HG02973 (cell line): ENCODE measurements at regions not wholly inside any gene's neighbourhood (a gene's known extent, or its start where the extent isn't known, plus 50 kb on each side); places are given as distances from the start of the nearest gene placed in this dataset.

Experiments used
- ATAC-seq: cut with Tn5 transposase; IDR thresholded peaks from one replicate; pipeline ENCODE4 v1.9.1; 2021; ENCODE audit warnings: moderate library complexity; ENCODE audit not compliant: unreplicated experiment

- no peak for ATAC-seq
Measured at GRCh38 chr6:12379181-12379580, 89.0 kb downstream of the EDN1 start.

GRCh38 chr6:12381587-12381986 is 91.4 kb downstream of the EDN1 start:
- ATAC-seq: no peak

GRCh38 chr6:12383448-12383847 is 93.3 kb downstream of the EDN1 start:
- ATAC-seq: no peak

- ATAC-seq: no peak
Measured at GRCh38 chr6:12384357-12384912, 94.3 kb downstream of the EDN1 start.

- no peak for ATAC-seq
Measured at GRCh38 chr6:12385316-12385715, 95.2 kb downstream of the EDN1 start.

- ATAC-seq: no peak
Measured at GRCh38 chr6:12386816-12387215, 96.7 kb downstream of the EDN1 start.

- ATAC-seq: no peak
Measured at GRCh38 chr6:12391472-12391871, 101.3 kb downstream of the EDN1 start.

- no peak for ATAC-seq
Measured at GRCh38 chr6:12392490-12392889, 102.3 kb downstream of the EDN1 start.

GRCh38 chr6:12393100-12393499 is 102.9 kb downstream of the EDN1 start:
- ATAC-seq: no peak

- no peak for ATAC-seq
Measured at GRCh38 chr6:12394170-12394569, 104.0 kb downstream of the EDN1 start.

- ATAC-seq: no peak
Measured at GRCh38 chr6:12395898-12396297, 105.7 kb downstream of the EDN1 start.

- no peak for ATAC-seq
Measured at GRCh38 chr6:12401200-12401599, 111.0 kb downstream of the EDN1 start.

GRCh38 chr6:12403201-12403826 is 113.2 kb downstream of the EDN1 start:
- ATAC-seq: no peak

GRCh38 chr6:12403947-12404647 is 113.9 kb downstream of the EDN1 start:
- ATAC-seq: no peak

GRCh38 chr6:12404651-12405050 is 114.5 kb downstream of the EDN1 start:
- ATAC-seq: no peak

- ATAC-seq: no peak
Measured at GRCh38 chr6:12408752-12409151, 118.6 kb downstream of the EDN1 start.

GRCh38 chr6:12410946-12411345 is 120.8 kb downstream of the EDN1 start:
- ATAC-seq: no peak

- no peak for ATAC-seq
Measured at GRCh38 chr6:12414096-12414675, 124.0 kb downstream of the EDN1 start.

GRCh38 chr6:12415980-12416598 is 125.9 kb downstream of the EDN1 start:
- ATAC-seq: no peak

- no peak for ATAC-seq
Measured at GRCh38 chr6:12417191-12417590, 127.0 kb downstream of the EDN1 start.

GRCh38 chr6:12418946-12419345 is 128.8 kb downstream of the EDN1 start:
- ATAC-seq: no peak
